ENCODE measurements at regions not wholly inside any gene's neighbourhood (a gene's known extent, or its start where the extent isn't known, plus 50 kb on each side); places are given as distances from the start of the nearest gene placed in this dataset.

- TF ChIP-seq CTCF (IDR thresholded peaks at IDR 0.05) (no peak), POLR2AphosphoS5 (IDR thresholded peaks at IDR 0.05) (peak; percentile 69), POLR2A (IDR thresholded peaks at IDR 0.05) (no peak)
These were observed 64.1 kb upstream of the HIF1A start for GRCh38 chr14:61631045-61631687.

All from prostate gland (tissue), 2 donors.